ENCODE measurements at regions not wholly inside any gene's neighbourhood (a gene's known extent, or its start where the extent isn't known, plus 50 kb on each side); places are given as distances from the start of the nearest gene placed in this dataset.

DNA sequence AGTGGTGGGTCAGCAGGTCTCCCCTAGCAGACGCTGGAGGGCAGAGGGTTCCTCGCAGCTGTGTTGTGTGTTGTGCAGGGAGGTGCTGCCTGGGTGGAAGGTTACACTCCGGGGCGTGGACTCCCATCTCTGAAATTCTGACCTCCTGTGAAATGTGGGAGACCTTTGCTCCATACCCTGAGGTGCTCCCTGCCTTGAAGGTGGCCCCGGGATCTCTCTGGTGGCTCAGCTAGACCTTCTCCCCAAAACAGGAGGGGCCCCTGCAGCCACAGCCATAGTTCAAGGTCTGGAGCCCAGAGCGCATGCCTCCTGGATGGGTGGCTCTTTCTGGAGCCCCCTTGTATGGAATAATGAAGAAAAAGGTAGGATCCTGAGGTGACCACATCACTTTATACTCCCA, 70.2 kb downstream of the SOX1 start:
- TF ChIP-seq POLR2A (IDR thresholded peaks at IDR 0.05) (no peak), EP300 (IDR thresholded peaks at IDR 0.05) (no peak)
- TF ChIP-seq, protein P1, sequence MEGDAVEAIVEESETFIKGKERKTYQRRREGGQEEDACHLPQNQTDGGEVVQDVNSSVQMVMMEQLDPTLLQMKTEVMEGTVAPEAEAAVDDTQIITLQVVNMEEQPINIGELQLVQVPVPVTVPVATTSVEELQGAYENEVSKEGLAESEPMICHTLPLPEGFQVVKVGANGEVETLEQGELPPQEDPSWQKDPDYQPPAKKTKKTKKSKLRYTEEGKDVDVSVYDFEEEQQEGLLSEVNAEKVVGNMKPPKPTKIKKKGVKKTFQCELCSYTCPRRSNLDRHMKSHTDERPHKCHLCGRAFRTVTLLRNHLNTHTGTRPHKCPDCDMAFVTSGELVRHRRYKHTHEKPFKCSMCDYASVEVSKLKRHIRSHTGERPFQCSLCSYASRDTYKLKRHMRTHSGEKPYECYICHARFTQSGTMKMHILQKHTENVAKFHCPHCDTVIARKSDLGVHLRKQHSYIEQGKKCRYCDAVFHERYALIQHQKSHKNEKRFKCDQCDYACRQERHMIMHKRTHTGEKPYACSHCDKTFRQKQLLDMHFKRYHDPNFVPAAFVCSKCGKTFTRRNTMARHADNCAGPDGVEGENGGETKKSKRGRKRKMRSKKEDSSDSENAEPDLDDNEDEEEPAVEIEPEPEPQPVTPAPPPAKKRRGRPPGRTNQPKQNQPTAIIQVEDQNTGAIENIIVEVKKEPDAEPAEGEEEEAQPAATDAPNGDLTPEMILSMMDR (IDR thresholded peaks at IDR 0.05), result no peak
